A549 (cell line): ENCODE measurements at regions not wholly inside any gene's neighbourhood (a gene's known extent, or its start where the extent isn't known, plus 50 kb on each side); places are given as distances from the start of the nearest gene placed in this dataset.

Experiments used
- ATAC-seq, 2 experiments: fragments of 200-7000 bp in 1 of 2; fragments of >200 bp in 1 of 2; cut with Nextera tagmentation in 1 of 2; cut with Tn5 transposase in 1 of 2; 3 replicates each; pipeline versions ENCODE4 v1.8.0 to v1.9.1; 2018 to 2020; ENCODE audit warnings: mild to moderate bottlenecking in 1 of 2, moderate library complexity in 1 of 2
- CTCF ChIA-PET: fragments of 300-600 bp; sonication (Branson Sonifier 250); formaldehyde crosslinking; extraction: SDS; loops from one replicate; lab custom pipeline; 2021; ENCODE audit warnings: antibody characterized with exemption, inconsistent platforms; lab: Yijun Ruan, JAX
- POLR2A ChIA-PET: fragments of 350-600 bp; formaldehyde crosslinking; extraction: SDS; loops from one replicate; lab custom pipeline; 2021; ENCODE audit warnings: antibody characterized with exemption, inconsistent platforms; lab: Yijun Ruan, JAX
- DNase-seq, 2 experiments: peaks; one replicate each; pipeline versions ENCODE4 v3.0.0 to v3.0.0-alpha.2; 2011 to 2016; ENCODE audit warnings: low read depth in 1 of 2, low spot score in 1 of 2
- FAIRE-seq: peaks from 2 replicates; lab custom pipeline; 2011; peaks lifted over from hg19 to GRCh38; lab: Jason Lieb, UNC
- H3K27ac ChIP-seq, 2 experiments: fragments of >200 bp; sonication (Bioruptor Twin); formaldehyde crosslinking; 3 replicates each; pipeline ENCODE4 v1.5.1; 2016 to 2017
- H3K4me1 ChIP-seq: fragments of >200 bp; sonication (Bioruptor Twin); formaldehyde crosslinking; 3 replicates; pipeline ENCODE4 v1.6.1; 2016
- H3K4me2 ChIP-seq: fragments of >200 bp; sonication (Bioruptor Twin); formaldehyde crosslinking; 3 replicates; pipeline ENCODE4 v1.6.1; 2016
- H3K4me3 ChIP-seq: fragments of >200 bp; sonication (Bioruptor Twin); formaldehyde crosslinking; 3 replicates; pipeline ENCODE4 v1.5.1; 2016
- H3K9me3 ChIP-seq: fragments of >200 bp; sonication (Bioruptor Twin); formaldehyde crosslinking; 3 replicates; pipeline ENCODE4 v1.6.1; 2016
- CBX8 ChIP-seq: fragments of 200-600 bp; sonication (generic); IDR thresholded peaks from 2 replicates; pipeline ENCODE4 v1.6.1; 2016
- CEBPB ChIP-seq, 2 experiments: fragments of >200 bp in 1 of 2; sonication (Bioruptor Twin) in 1 of 2; formaldehyde crosslinking in 1 of 2; IDR thresholded peaks; 2 replicates each; pipeline ENCODE4 v1.6.1; 2012 to 2016
- CHD4 ChIP-seq: fragments of 200-600 bp; sonication (generic); IDR thresholded peaks from 2 replicates; pipeline ENCODE4 v1.6.1; 2016; ENCODE audit warnings: antibody characterized with exemption, mild to moderate bottlenecking, borderline replicate concordance
- EHMT2 ChIP-seq: fragments of 200-600 bp; sonication (generic); IDR thresholded peaks from 2 replicates; pipeline ENCODE4 v1.6.1; 2016; ENCODE audit warnings: antibody characterized with exemption, low read depth, mild to moderate bottlenecking, moderate library complexity
- FOSB ChIP-seq: fragments of 250-450 bp; sonication (Bioruptor Pico); IDR thresholded peaks from 2 replicates; pipeline ENCODE4 v1.5.0; 2020; ENCODE audit warnings: mild to moderate bottlenecking, moderate library complexity
- FOSL2 ChIP-seq, 2 experiments: fragments of 450-650 bp in 1 of 2; fragments of >200 bp in 1 of 2; sonication (Bioruptor Twin) in 1 of 2; formaldehyde crosslinking; IDR thresholded peaks; 2 replicates each; pipeline versions ENCODE4 v1.5.0 to v1.6.1; 2016 to 2020; ENCODE audit warnings: mild to moderate bottlenecking in 1 of 2, moderate library complexity in 1 of 2
- GATA3 ChIP-seq: IDR thresholded peaks from 2 replicates; pipeline ENCODE4 v1.6.1; 2012; ENCODE audit warnings: borderline replicate concordance
- HEYL ChIP-seq: fragments of 250-450 bp; sonication (Bioruptor Pico); IDR thresholded peaks from 2 replicates; pipeline ENCODE4 v1.8.0; 2021; ENCODE audit warnings: mild to moderate bottlenecking, moderate library complexity
- HOXA7 ChIP-seq: fragments of 250-450 bp; sonication (Bioruptor Pico); IDR thresholded peaks from 2 replicates; pipeline ENCODE4 v1.5.0; 2020; ENCODE audit warnings: mild to moderate bottlenecking, moderate library complexity
- HOXB13 ChIP-seq: fragments of 250-450 bp; sonication (Bioruptor Pico); IDR thresholded peaks from 2 replicates; pipeline ENCODE4 v1.5.0; 2020; ENCODE audit warnings: low read depth, mild to moderate bottlenecking, moderate library complexity
- JUN ChIP-seq, 2 experiments: fragments of >200 bp; sonication (Bioruptor Twin); formaldehyde crosslinking; IDR thresholded peaks; 2 replicates in 1 of 2; 3 replicates in 1 of 2; pipeline ENCODE4 v1.6.1; 2016 to 2017
- NR3C1 ChIP-seq: fragments of >200 bp; sonication (Bioruptor Twin); formaldehyde crosslinking; IDR thresholded peaks from 3 replicates; pipeline ENCODE4 v1.6.1; 2017
- PBX3 ChIP-seq: IDR thresholded peaks from 2 replicates; pipeline ENCODE4 v1.6.1; 2012
- RARB ChIP-seq: fragments of 250-450 bp; sonication (Bioruptor Pico); IDR thresholded peaks from 2 replicates; pipeline ENCODE4 v1.8.0; 2021; ENCODE audit warnings: mild to moderate bottlenecking, moderate library complexity
- RCOR1 ChIP-seq: fragments of 150-350 bp; IDR thresholded peaks from 2 replicates; pipeline ENCODE4 v1.6.1; 2014; ENCODE audit warnings: antibody characterized with exemption, low read length, low read depth
- RNF2 ChIP-seq: fragments of 200-600 bp; sonication (generic); IDR thresholded peaks from 2 replicates; pipeline ENCODE4 v1.6.1; 2016; ENCODE audit warnings: low read depth, mild to moderate bottlenecking, antibody characterized with exemption, moderate library complexity, borderline replicate concordance
- SMC3 ChIP-seq: fragments of >200 bp; sonication (Bioruptor Twin); formaldehyde crosslinking; IDR thresholded peaks from 3 replicates; pipeline ENCODE4 v1.6.1; 2018; ENCODE audit warnings: inconsistent platforms
- ZFP36 ChIP-seq: fragments of 450-650 bp; IDR thresholded peaks from 2 replicates; pipeline ENCODE4 v1.6.1; 2014; ENCODE audit warnings: borderline replicate concordance; ENCODE audit not compliant: partially characterized antibody
- ZNF302 ChIP-seq: fragments of 250-450 bp; sonication (Bioruptor Pico); IDR thresholded peaks from 2 replicates; pipeline ENCODE4 v1.9.0; 2021; ENCODE audit warnings: inconsistent platforms, mild to moderate bottlenecking, moderate library complexity
- WGBS: methylation state at CpG from one replicate; pipeline ENCODE4 v1.1.6; 2017; ENCODE audit errors: missing lambda C conversion rate; 5-methylcytosine and 5-hydroxymethylcytosine counted together
- TF ChIP-seq, protein P1 (sequence below): fragments of >200 bp; sonication (Bioruptor Twin); formaldehyde crosslinking; IDR thresholded peaks from 2 replicates; pipeline ENCODE4 v1.6.1; 2016
- TF ChIP-seq, protein P2 (sequence below): fragments of 150-350 bp; IDR thresholded peaks from 2 replicates; pipeline ENCODE4 v1.6.1; 2014; ENCODE audit warnings: low read depth, mild to moderate bottlenecking, low read length
- TF ChIP-seq, protein P3 (sequence below): IDR thresholded peaks from 2 replicates; pipeline ENCODE4 v1.6.1; 2012

DNA sequence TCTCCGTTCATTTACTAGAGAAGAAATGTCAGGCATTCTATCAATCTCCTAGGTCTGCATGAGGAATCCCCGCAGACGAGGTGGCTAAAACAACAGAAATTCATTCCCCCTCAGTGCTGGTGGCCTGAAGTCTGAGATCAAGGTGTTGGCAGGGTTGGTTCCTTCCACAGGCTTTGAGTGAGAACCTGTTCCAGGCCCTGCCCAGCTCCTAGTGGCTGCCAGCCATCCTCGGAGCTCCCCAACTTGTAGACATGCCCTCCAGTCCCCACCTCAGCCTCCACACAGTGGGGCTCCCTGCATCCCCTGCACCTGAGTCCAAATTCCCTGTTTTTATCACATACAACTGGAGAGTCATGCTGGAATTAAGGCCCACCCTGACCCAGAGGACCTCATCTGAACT lies 145.3 kb upstream of the ALKAL2 start:
- TF ChIP-seq, protein P1, sequence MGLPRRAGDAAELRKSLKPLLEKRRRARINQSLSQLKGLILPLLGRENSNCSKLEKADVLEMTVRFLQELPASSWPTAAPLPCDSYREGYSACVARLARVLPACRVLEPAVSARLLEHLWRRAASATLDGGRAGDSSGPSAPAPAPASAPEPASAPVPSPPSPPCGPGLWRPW = no peak
- TF ChIP-seq NR3C1 (no peak), JUN (IDR thresholded peaks at IDR 0.05) (no peak), SMC3 (no peak), CBX8 (no peak), FOSB (CRISPR knock-in tag) (no peak), RARB (no peak), HOXB13 (CRISPR knock-in tag) (no peak), ZFP36 (no peak), FOSL2 (IDR thresholded peaks at IDR 0.05) (no peak), FOSL2 (CRISPR knock-in tag; IDR thresholded peaks at IDR 0.05) (no peak), ZNF302 (CRISPR knock-in tag) (no peak), PBX3 (no peak), HOXA7 (CRISPR knock-in tag) (no peak), CHD4 (no peak), EHMT2 (no peak)
- TF ChIP-seq, all 56 proteins: peak for 0
- FAIRE-seq (no peak), ATAC-seq (no peak), DNase-seq (no peak)
- Histone ChIP-seq H3K27ac (no peak overlapping the region), H3K4me3 (no peak overlapping the region), H3K9me3 (0 out of 3 replicates have a peak, but pooled peaks cover 5% of the 10 kb centered on the region), H3K4me1 (no peaks in the 10 kb centered on the region), H3K4me2 (no peak overlapping the region)
- ChIA-PET CTCF (no interaction called here), POLR2A (no interaction called here)
- 28% methylated on average over 4 of the region's 4 CpGs for WGBS

GRCh38 chr2:430291-431040 lies 142.6 kb upstream of the ALKAL2 start:
- FAIRE-seq (no peak), ATAC-seq (no peak), DNase-seq (no peak)
- CTCF ChIA-PET = no interaction called here
- WGBS = 23% methylated on average over 20 of the region's 20 CpGs
- H3K4me3 ChIP-seq = no peak overlapping the region
- H3K27ac ChIP-seq = no peak overlapping the region
- H3K4me1 ChIP-seq = no peaks in the 10 kb centered on the region
- no peak for TF ChIP-seq HOXA7 (CRISPR knock-in tag)
- TF ChIP-seq RCOR1 = no peak
- TF ChIP-seq HEYL (CRISPR knock-in tag) = no peak
- TF ChIP-seq, protein P2, sequence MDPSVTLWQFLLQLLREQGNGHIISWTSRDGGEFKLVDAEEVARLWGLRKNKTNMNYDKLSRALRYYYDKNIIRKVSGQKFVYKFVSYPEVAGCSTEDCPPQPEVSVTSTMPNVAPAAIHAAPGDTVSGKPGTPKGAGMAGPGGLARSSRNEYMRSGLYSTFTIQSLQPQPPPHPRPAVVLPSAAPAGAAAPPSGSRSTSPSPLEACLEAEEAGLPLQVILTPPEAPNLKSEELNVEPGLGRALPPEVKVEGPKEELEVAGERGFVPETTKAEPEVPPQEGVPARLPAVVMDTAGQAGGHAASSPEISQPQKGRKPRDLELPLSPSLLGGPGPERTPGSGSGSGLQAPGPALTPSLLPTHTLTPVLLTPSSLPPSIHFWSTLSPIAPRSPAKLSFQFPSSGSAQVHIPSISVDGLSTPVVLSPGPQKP = no peak
- no peak for TF ChIP-seq CEBPB (IDR thresholded peaks at IDR 0.05)
- TF ChIP-seq RNF2 = no peak
- TF ChIP-seq, protein P3, sequence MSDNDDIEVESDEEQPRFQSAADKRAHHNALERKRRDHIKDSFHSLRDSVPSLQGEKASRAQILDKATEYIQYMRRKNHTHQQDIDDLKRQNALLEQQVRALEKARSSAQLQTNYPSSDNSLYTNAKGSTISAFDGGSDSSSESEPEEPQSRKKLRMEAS = no peak
- no peak for TF ChIP-seq PBX3
- no peak for TF ChIP-seq GATA3
- TF ChIP-seq SMC3 = no peak
- TF ChIP-seq RARB = no peak
- no peak overlapping the region for H3K4me2 ChIP-seq
- POLR2A ChIA-PET = no interaction called here
- no peaks in the 10 kb centered on the region for H3K9me3 ChIP-seq
